K562 (cell line): ENCODE measurements at regions not wholly inside any gene's neighbourhood (a gene's known extent, or its start where the extent isn't known, plus 50 kb on each side); places are given as distances from the start of the nearest gene placed in this dataset.

ENCODE experiments used
- ATAC-seq: fragments of 200-7000 bp; cut with Tn5 transposase; 3 replicates; pipeline ENCODE4 v1.9.1; 2020; ENCODE audit warnings: moderate library complexity
- BruUV-seq: library from RNA; stranded (reverse); fragments of 400-500 nt; replicated peaks from 2 replicates; lab custom pipeline; 2021; lab: Mats Ljungman, UMichigan
- CTCF ChIA-PET: fragments of 300-600 bp; formaldehyde crosslinking; extraction: SDS; loops from one replicate; lab custom pipeline; 2021; ENCODE audit warnings: low intra/inter-chr PET ratio; lab: Yijun Ruan, JAX
- POLR2A ChIA-PET: fragments of 300-600, 350-650 bp; sonication (Branson Sonifier 250); formaldehyde crosslinking; extraction: SDS; loops from one replicate; lab custom pipeline; 2021; ENCODE audit warnings: antibody characterized with exemption, inconsistent platforms; lab: Yijun Ruan, JAX
- DNase-seq, 4 experiments: peaks; one replicate each; pipeline versions ENCODE4 v3.0.0 to v3.0.0-alpha.2; 2011 to 2018; ENCODE audit warnings: low spot score in 3 of 4, mixed read lengths in 3 of 4; ENCODE audit errors: extremely low read depth in 1 of 4
- FAIRE-seq: peaks from 2 replicates; lab custom pipeline; 2011; peaks lifted over from hg19 to GRCh38; lab: Jason Lieb, UNC
- H2AFZ ChIP-seq: 2 replicates; pipeline ENCODE4 v1.6.0; 2011; ENCODE audit warnings: low read depth, low read length, control low read depth, inconsistent platforms
- H3K27ac ChIP-seq: fragments of 200-600 bp; 3 replicates; pipeline ENCODE4 v1.8.0; 2011; ENCODE audit warnings: low read depth, mild to moderate bottlenecking, control low read depth, inconsistent platforms, low read length, moderate library complexity, mixed read lengths; ENCODE audit errors: extremely low read depth
- H3K27me3 ChIP-seq, 2 experiments: fragments of 300-600 bp in 1 of 2; 2 replicates in 1 of 2; 3 replicates in 1 of 2; pipeline versions ENCODE4 v1.6.0 to v1.8.0; 2011; ENCODE audit warnings: inconsistent platforms in 2 of 2, low read length in 2 of 2, mild to moderate bottlenecking in 1 of 2, mixed read lengths in 1 of 2, moderate library complexity in 1 of 2; ENCODE audit not compliant: control insufficient read depth in 2 of 2, insufficient read depth in 2 of 2
- H3K36me3 ChIP-seq: fragments of 300-600 bp; 3 replicates; pipeline ENCODE4 v1.8.0; 2011; ENCODE audit warnings: mild to moderate bottlenecking, low read length, inconsistent platforms; ENCODE audit not compliant: control insufficient read depth, insufficient read depth
- H3K4me1 ChIP-seq, 2 experiments: fragments of 200-600 bp in 1 of 2; replicated peaks in 1 of 2; 2 replicates in 1 of 2; 3 replicates in 1 of 2; pipeline versions ENCODE4 v1.5.1 to v1.8.0; 2011; ENCODE audit warnings: inconsistent platforms in 2 of 2, low read length in 2 of 2, mild to moderate bottlenecking in 1 of 2, mixed read lengths in 1 of 2, moderate library complexity in 1 of 2; ENCODE audit not compliant: control insufficient read depth in 2 of 2, insufficient read depth in 2 of 2
- H3K4me2 ChIP-seq: 2 replicates; pipeline ENCODE4 v1.6.1; 2011; ENCODE audit warnings: low read length, control low read depth, inconsistent platforms, mixed read lengths; ENCODE audit not compliant: insufficient read depth
- H3K4me3 ChIP-seq: fragments of 200-600 bp; sonication (generic), shearing (Covaris generic); 2 replicates; pipeline ENCODE4 v1.5.1; 2016; ENCODE audit warnings: control low read depth, inconsistent platforms
- H3K79me2 ChIP-seq: fragments of 200-600 bp; 3 replicates; pipeline ENCODE4 v1.8.0; 2011; ENCODE audit warnings: low read length, inconsistent platforms; ENCODE audit not compliant: control insufficient read depth, insufficient read depth
- H3K9ac ChIP-seq, 2 experiments: 2 replicates each; pipeline versions ENCODE4 v1.6.0 to v1.6.1; 2011; ENCODE audit warnings: low read depth in 2 of 2, low read length in 2 of 2, control low read depth in 1 of 2, inconsistent platforms in 1 of 2, mild to moderate bottlenecking in 1 of 2, mixed read lengths in 1 of 2; ENCODE audit not compliant: insufficient read depth in 1 of 2
- H3K9me1 ChIP-seq: one replicate; pipeline ENCODE4 v1.6.0; 2011; ENCODE audit warnings: inconsistent platforms, mild to moderate bottlenecking, low read length, moderate library complexity; ENCODE audit not compliant: control insufficient read depth, insufficient read depth
- H3K9me3 ChIP-seq: replicated peaks from 2 replicates; pipeline ENCODE4 v1.5.1; 2011; ENCODE audit warnings: low read depth, low read length, inconsistent platforms; ENCODE audit not compliant: control insufficient read depth, insufficient read depth
- H4K20me1 ChIP-seq: replicated peaks from 2 replicates; pipeline ENCODE4 v1.6.1; 2011; ENCODE audit warnings: low read length, inconsistent platforms, mixed read lengths; ENCODE audit not compliant: control insufficient read depth, insufficient read depth
- BACH1 ChIP-seq: fragments of 200-800 bp; sonication (Bioruptor generic); IDR thresholded peaks from 2 replicates; pipeline ENCODE4 v1.6.1; 2016; ENCODE audit warnings: missing genetic modification characterization, missing compliant biosample characterization
- BCOR ChIP-seq: fragments of 450-650 bp; IDR thresholded peaks from 2 replicates; pipeline ENCODE4 v1.6.1; 2016
- BDP1 ChIP-seq: IDR thresholded peaks from 3 replicates; pipeline ENCODE4 v1.6.1; 2011; ENCODE audit not compliant: insufficient read length, insufficient read depth
- FOXK1 ChIP-seq: sonication (generic); formaldehyde crosslinking; IDR thresholded peaks from 2 replicates; pipeline ENCODE4 v1.8.0; 2022; ENCODE audit warnings: missing genetic modification reagents, mild to moderate bottlenecking, borderline replicate concordance
- KLF10 ChIP-seq: fragments of 250-450 bp; sonication (Bioruptor Pico); IDR thresholded peaks from 2 replicates; pipeline ENCODE4 v1.6.1; 2021; ENCODE audit warnings: matching md5 sums
- OTX1 ChIP-seq: fragments of 450-650 bp; formaldehyde crosslinking; IDR thresholded peaks from 2 replicates; pipeline ENCODE4 v1.4.0; 2022; ENCODE audit warnings: mild to moderate bottlenecking
- SAP30 ChIP-seq: fragments of 200-600 bp; sonication (generic); IDR thresholded peaks from 2 replicates; pipeline ENCODE4 v1.6.1; 2012; ENCODE audit warnings: borderline replicate concordance, low read depth, mild to moderate bottlenecking, moderate library complexity, low read length, control low read depth, inconsistent platforms; ENCODE audit not compliant: insufficient read depth, poor library complexity, severe bottlenecking
- SIN3A ChIP-seq, 2 experiments: fragments of 150-350 bp in 1 of 2; IDR thresholded peaks; 2 replicates each; pipeline ENCODE4 v1.6.1; 2011 to 2016; ENCODE audit warnings: borderline replicate concordance in 2 of 2, low read depth in 2 of 2, low read length in 2 of 2, mild to moderate bottlenecking in 2 of 2, moderate library complexity in 2 of 2; ENCODE audit not compliant: control insufficient read depth in 1 of 2
- SMARCA4 ChIP-seq: fragments of 450-650 bp; IDR thresholded peaks from 2 replicates; pipeline ENCODE4 v1.6.1; 2016
- ZFP36 ChIP-seq: fragments of 150-350 bp; IDR thresholded peaks from 2 replicates; pipeline ENCODE4 v1.6.1; 2018; ENCODE audit warnings: low read length, low read depth; ENCODE audit not compliant: partially characterized antibody
- ZNF408 ChIP-seq: fragments of 250-450 bp; sonication (Bioruptor Pico); IDR thresholded peaks from 2 replicates; pipeline ENCODE4 v1.4.0; 2020; ENCODE audit warnings: low read depth, mild to moderate bottlenecking, moderate library complexity
- ZNF431 ChIP-seq: sonication (generic); formaldehyde crosslinking; IDR thresholded peaks from 2 replicates; pipeline ENCODE4 v1.8.0; 2022; ENCODE audit warnings: mild to moderate bottlenecking, missing genetic modification reagents
- ZNF445 ChIP-seq: fragments of 250-450 bp; sonication (Bioruptor Pico); IDR thresholded peaks from 2 replicates; pipeline ENCODE4 v1.4.0; 2020; ENCODE audit warnings: low read depth, mild to moderate bottlenecking, moderate library complexity
- WGBS: fragments of 100-300 bp; shearing (Covaris generic); methylation state at CpG from one replicate; pipeline ENCODE4 v1.1.6; 2016; ENCODE audit warnings: low coverage, mixed read lengths; ENCODE audit not compliant: insufficient coverage; ENCODE audit errors: missing lambda C conversion rate; 5-methylcytosine and 5-hydroxymethylcytosine counted together
- in situ Hi-C: fragments of 300-500 bp; cut with MboI; formaldehyde crosslinking; loops from 4 replicates; pipeline ENCODE4 v1.15.0; 2018; ENCODE audit warnings: inconsistent platforms, mixed read lengths
- intact Hi-C: fragments of 100-400 bp; cut with micrococcal nuclease; formaldehyde crosslinking; loops from 2 replicates; pipeline ENCODE4 v1.14.2; 2022
- TF ChIP-seq, protein P1 (sequence below): fragments of 200-400 bp; formaldehyde crosslinking; IDR thresholded peaks from 2 replicates; pipeline ENCODE4 v1.6.1; 2017; ENCODE audit warnings: mild to moderate bottlenecking, low read depth, low read length, moderate library complexity
- TF ChIP-seq, protein P2 (sequence below), 2 experiments: fragments of 250-450 bp in 1 of 2; fragments of 450-650 bp in 1 of 2; sonication (Bioruptor Pico) in 1 of 2; IDR thresholded peaks; 2 replicates each; pipeline versions ENCODE4 v1.6.1 to v1.8.0; 2016 to 2021; ENCODE audit warnings: mild to moderate bottlenecking in 2 of 2, moderate library complexity in 2 of 2, missing compliant biosample characterization in 1 of 2, missing genetic modification characterization in 1 of 2
- TF ChIP-seq, protein P3 (sequence below): fragments of 200-800 bp; sonication (Bioruptor generic); IDR thresholded peaks from 2 replicates; pipeline ENCODE4 v1.6.1; 2017; ENCODE audit warnings: missing genetic modification characterization, missing compliant biosample characterization
- TF ChIP-seq, protein P4 (sequence below): IDR thresholded peaks from 3 replicates; pipeline ENCODE4 v1.6.1; 2011; ENCODE audit warnings: borderline replicate concordance, mild to moderate bottlenecking; ENCODE audit not compliant: insufficient read length, insufficient read depth

DNA sequence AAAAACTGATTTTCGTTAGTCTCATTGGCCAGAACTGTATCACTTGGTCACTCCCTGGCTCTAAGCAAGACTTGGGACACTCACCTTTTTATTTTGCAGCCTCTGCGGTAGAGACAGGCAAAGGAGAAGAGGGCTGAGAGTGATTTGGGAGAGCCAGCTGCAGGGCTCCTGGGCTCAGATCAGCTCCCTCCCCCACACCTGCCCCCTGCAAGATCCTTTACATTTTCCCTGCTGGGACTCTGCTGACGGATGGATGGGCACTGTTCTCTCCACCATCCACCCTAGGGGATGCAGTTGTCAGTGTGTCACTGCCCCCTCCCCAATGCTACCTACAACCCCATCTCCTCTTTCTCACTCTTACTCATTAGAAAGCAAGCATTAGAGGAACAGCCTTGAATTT is 301.1 kb upstream of the KAZN start (continued):
- TF ChIP-seq, protein P1, sequence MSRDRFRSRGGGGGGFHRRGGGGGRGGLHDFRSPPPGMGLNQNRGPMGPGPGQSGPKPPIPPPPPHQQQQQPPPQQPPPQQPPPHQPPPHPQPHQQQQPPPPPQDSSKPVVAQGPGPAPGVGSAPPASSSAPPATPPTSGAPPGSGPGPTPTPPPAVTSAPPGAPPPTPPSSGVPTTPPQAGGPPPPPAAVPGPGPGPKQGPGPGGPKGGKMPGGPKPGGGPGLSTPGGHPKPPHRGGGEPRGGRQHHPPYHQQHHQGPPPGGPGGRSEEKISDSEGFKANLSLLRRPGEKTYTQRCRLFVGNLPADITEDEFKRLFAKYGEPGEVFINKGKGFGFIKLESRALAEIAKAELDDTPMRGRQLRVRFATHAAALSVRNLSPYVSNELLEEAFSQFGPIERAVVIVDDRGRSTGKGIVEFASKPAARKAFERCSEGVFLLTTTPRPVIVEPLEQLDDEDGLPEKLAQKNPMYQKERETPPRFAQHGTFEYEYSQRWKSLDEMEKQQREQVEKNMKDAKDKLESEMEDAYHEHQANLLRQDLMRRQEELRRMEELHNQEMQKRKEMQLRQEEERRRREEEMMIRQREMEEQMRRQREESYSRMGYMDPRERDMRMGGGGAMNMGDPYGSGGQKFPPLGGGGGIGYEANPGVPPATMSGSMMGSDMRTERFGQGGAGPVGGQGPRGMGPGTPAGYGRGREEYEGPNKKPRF: no peak
- TF ChIP-seq ZNF445 (no peak), ZNF431 (CRISPR knock-in tag) (no peak), SAP30 (no peak), SMARCA4 (no peak), BDP1 (no peak)
- TF ChIP-seq, all 486 proteins: peak for 0

DNA sequence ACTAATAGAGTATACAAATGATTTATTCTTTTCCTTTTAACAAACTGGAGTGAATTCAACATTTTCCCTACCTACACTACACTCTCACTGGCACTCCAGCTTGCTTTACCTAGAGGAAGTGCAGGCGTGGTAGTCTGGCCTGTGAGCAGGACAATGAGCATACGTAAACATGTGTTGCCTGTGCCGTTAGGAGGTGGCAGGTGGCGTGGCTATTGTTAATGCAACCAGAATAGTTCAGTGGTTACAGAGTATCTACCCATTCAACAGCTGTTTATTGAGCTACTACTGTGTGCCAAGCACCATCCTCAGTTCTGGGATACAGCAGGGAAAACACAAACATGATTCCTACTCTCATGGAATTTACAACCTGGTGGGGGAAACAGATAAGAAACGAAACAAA is 299.7 kb upstream of the KAZN start:
- BruUV-seq: no TSS peak
- TF ChIP-seq ZFP36 (no peak), BCOR (no peak), OTX1 (no peak), BACH1 (no peak), KLF10 (CRISPR knock-in tag) (no peak), FOXK1 (no peak), ZNF408 (CRISPR knock-in tag) (no peak), SIN3A (IDR thresholded peaks at IDR 0.05; ENCODE audit: borderline replicate concordance in 2 of 2, control insufficient read depth in 1 of 2, low read depth in 2 of 2, low read length in 2 of 2) (no peak)
- TF ChIP-seq, protein P2, sequence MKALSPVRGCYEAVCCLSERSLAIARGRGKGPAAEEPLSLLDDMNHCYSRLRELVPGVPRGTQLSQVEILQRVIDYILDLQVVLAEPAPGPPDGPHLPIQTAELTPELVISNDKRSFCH (CRISPR knock-in tag; IDR thresholded peaks at IDR 0.05): no peak
- TF ChIP-seq, protein P2 (tag; IDR thresholded peaks at IDR 0.05): no peak
- TF ChIP-seq, protein P3, sequence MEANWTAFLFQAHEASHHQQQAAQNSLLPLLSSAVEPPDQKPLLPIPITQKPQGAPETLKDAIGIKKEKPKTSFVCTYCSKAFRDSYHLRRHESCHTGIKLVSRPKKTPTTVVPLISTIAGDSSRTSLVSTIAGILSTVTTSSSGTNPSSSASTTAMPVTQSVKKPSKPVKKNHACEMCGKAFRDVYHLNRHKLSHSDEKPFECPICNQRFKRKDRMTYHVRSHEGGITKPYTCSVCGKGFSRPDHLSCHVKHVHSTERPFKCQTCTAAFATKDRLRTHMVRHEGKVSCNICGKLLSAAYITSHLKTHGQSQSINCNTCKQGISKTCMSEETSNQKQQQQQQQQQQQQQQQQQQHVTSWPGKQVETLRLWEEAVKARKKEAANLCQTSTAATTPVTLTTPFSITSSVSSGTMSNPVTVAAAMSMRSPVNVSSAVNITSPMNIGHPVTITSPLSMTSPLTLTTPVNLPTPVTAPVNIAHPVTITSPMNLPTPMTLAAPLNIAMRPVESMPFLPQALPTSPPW: no peak
- TF ChIP-seq, protein P4, sequence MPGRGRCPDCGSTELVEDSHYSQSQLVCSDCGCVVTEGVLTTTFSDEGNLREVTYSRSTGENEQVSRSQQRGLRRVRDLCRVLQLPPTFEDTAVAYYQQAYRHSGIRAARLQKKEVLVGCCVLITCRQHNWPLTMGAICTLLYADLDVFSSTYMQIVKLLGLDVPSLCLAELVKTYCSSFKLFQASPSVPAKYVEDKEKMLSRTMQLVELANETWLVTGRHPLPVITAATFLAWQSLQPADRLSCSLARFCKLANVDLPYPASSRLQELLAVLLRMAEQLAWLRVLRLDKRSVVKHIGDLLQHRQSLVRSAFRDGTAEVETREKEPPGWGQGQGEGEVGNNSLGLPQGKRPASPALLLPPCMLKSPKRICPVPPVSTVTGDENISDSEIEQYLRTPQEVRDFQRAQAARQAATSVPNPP: no peak

More for the DNA sequence above, 299.7 kb upstream of the KAZN start:
- no peaks in the 10 kb centered on the region for H4K20me1 ChIP-seq
- no peak for DNase-seq
- in situ Hi-C loops: no loop called here
- intact Hi-C loops: no loop called here
- no peak overlapping the region for H3K9ac ChIP-seq
- no peak for ATAC-seq
- H3K4me1 ChIP-seq: no peaks in the 10 kb centered on the region
- no peaks in the 10 kb centered on the region for H3K9me3 ChIP-seq
- no peaks in the 10 kb centered on the region for H3K9me1 ChIP-seq
- H3K27me3 ChIP-seq: peaks cover 12 to 53% of the 10 kb centered on the region in 2 experiments
- H3K4me2 ChIP-seq: no peak overlapping the region
- 3% methylated on average over 5 of the region's 5 CpGs for WGBS
- H3K79me2 ChIP-seq: no peaks in the 10 kb centered on the region
- H3K4me3 ChIP-seq: no peak overlapping the region
- FAIRE-seq: no peak
- H3K36me3 ChIP-seq: no peaks in the 10 kb centered on the region
- no peak overlapping the region for H3K27ac ChIP-seq
- CTCF ChIA-PET: no interaction called here
- H2AFZ ChIP-seq: no peak overlapping the region
- POLR2A ChIA-PET: no interaction called here
